ENCODE measurements at regions not wholly inside any gene's neighbourhood (a gene's known extent, or its start where the extent isn't known, plus 50 kb on each side); places are given as distances from the start of the nearest gene placed in this dataset.
"Not testable (repeated sequence)": the region's sequence is repeated elsewhere in the genome, so short reads cannot be mapped to it uniquely, and the experiment has no call there.

DNA sequence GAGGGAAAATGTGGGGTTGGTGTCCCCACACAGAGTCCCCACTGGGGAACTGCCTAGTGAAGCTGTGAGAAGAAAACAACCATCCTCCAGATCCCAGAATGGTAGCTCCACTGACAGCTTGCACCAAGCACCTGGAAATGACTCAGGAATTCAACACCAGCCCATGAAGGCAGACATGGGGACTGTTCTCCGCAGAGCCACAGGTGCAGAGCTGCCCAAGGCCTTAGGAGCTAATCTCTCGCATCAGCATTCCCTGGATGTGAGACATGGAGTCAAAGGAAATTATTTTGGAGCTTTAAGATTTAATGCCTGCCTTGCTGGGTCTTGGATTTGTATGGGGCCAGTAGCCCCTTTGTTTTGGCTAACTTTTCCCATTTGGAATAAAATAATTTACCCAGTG, 367.9 kb downstream of the FAM133A start:
- DNase-seq: no peak

DNA sequence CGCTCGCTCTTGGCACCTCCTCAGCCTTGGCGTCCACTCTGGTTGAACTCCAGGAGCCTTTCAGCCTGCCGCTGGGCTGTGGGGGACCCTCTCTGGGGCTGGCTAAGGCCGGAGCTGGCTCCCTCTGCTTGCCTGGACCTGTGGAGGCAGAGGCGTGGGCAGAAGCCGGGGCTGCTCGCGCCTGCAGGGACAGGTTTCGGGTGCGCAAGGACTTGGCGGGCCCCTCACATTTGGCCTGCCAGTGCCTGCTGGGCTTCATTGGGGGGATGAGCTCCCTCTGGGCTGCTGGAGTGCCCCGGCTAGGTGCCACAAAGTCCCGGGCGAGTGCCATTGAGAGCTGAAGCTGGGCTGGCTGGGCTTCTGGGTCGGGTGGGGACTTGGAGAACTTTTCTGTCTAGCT, 371.7 kb downstream of the FAM133A start:
- DNase-seq: no peak

DNA sequence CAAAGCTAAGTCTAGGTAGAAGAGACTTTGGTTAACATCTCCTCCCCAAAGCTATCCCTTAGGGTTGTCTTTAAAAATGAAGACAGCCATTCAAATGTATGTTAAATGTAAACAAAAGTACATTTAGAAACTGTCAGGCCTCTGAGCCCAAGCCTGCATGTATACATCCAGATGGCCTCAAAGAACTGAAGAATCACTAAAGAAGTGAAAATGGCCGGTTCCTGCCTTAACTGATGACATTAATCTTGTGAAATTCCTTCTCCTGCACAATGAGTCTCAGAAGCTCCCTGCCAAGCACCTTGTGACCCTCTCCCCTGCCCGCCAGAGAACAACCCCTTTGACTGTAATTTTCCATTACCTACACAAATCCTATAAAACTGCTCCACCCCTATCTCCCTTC, 377.9 kb downstream of the FAM133A start:
- DNase-seq: no peak

DNA sequence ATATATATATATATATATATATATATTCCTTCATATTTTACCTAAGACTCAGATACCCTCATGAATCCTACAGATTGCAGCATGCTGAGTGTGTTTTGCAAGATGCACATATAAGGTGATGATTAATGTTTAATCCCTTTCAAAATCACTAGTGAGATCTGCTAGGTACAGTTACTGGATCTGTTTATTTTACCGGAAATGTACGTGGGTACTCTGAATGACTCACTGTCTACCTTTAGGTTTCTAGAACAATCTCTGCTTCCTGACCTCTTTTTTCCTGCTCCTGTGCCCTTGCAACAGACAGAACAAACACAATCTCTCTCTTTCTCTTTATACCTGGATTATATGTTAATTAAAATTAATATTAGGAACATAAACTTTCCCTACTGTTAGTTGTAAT, 379.6 kb downstream of the FAM133A start:
- no peak for DNase-seq

DNA sequence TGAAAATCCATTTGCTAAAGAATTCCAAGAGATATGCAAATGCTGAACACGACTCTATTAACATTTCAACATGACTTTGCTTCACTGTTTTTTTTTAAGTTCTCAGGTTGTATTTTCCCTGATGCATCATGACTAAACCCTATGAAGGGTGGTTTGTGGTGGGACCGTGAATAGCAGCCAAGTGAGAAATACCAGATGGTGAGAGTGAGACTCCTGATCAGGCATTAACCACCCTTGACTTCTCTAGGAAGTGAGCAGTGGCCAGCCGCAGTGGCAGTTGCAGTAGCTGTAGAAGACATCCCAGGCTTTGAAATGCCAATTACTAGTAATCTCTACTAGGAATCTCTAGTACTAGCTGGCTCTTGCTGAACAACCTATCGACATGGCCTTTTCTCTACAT, 383.4 kb downstream of the FAM133A start:
- DNase-seq: no peak

DNA sequence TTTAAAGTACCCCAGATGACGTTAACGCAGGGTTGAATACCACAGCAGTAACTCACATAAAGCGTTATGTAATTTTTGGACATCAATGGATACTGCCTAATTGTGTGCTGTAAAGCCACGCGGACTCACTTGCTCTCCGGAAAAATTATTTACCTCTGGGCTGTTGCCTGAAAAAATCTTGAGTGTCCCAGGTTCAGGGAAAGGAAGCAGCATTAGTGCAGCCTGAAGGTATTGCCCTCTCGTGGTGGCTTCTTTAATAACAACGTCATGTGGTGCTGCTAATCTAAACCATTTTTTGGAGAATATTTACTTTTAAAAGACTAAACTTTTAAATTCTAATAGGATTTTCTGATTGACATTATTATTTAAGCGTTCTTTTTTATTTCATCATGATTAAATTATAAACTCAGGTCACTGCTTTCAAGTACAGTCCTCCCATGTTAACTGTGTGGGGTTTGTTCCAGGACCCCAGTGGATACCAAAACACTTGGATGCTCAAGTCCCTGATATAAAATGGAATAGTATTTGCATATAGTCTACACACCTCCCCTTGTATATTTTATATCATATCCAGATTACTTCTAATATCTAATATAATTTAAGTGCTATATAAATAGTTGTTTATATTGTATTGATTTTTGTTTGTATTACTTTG, 384.8 kb downstream of the FAM133A start:
- peak in 1 of 14 donors; percentile 0 for DNase-seq

DNA sequence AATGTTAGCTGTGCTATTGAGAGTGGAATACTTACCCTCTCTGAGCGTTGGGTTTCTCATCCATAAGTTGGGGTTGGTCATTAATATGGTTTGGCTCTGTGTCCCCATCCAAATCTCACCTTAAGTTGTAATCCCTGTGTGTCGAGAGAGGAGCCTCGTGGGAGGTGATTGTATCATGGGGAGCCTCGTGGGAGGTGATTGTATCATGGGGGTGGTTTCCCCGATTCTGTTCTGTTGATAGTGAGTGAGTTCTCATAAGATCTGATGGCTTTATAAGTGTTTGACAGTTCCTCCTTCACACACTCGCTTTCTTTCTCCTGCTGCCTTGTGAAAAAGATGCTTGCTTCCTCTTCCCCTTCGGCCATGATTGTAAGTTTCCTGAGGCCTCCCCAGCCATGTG, 391.1 kb downstream of the FAM133A start:
- DNase-seq: no peak

DNA sequence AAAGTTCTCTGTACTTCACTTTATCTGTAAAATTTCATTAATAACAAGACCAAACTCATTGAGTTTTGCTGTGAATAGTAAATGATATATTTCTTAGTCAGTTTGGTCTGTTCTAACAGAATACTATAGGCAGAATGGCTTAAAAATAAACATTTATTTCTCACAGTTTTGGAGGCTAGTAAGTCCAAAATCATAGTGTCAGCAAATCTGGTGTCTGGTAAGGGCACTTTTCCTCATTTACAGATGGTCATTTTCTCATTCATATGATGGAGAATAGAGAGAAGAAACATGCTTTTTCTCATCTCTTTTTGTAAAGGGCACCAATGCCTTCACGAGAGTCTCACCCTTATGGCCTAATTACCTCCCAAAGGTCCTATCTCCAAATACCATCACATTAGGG, 415.1 kb downstream of the FAM133A start:
- no peak for DNase-seq

DNA sequence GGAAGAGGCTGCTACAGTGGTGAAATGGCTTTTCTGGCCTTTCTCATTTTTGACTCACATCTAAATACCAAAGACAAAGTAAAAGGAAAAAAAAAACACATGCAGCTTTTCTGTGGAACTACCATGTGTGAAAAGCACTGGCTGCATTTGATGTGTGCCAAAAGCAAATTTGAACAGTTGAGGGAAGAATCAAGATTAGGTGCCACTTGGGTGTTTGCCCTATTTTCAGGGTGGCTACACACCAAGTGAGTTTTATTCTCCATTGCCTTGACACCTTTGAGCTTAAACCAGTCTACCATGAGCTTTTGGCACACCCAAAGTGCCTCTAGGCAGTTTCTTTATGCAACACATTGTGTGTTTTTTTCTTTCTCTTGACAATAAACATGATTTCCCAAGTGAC, 423.9 kb downstream of the FAM133A start:
- DNase-seq: no peak

DNA sequence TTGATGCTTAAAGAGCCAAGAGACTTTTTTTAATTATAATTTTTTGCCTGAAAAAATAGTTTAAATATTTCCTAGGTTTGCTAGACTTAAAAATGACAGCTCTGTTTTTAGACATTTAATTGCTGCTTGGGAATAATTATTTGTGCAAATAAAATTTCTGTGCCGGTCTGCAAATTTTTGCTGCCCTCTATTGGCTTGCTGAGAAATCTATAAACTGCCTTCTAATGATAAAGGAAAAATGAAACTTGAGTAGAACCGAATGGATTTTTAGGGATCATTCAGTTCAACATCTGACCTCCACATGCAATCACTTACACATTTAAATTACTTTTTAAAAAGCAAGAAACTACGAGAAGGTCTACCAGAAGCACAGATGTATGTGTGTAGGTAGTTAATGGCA, 434.0 kb downstream of the FAM133A start:
- no peak for DNase-seq

DNA sequence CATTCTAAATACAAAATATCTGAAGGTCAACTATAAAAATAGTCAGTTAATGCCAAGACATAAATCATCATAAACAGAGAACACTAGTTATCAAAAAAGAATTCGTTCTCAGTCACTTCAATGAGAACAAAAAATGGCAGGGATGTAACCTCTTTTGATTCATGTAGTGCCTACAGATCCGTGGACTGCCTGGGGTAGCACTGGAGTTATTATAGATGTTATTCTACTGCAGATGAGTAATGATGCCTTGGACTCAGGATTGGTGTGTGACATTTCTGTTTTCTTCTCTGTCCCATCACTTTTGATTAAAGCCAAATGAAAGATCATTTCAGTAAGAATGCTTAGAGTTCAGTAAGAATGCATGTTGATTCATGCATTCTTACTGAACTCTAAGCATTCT, 440.4 kb downstream of the FAM133A start:
- DNase-seq: no peak

DNA sequence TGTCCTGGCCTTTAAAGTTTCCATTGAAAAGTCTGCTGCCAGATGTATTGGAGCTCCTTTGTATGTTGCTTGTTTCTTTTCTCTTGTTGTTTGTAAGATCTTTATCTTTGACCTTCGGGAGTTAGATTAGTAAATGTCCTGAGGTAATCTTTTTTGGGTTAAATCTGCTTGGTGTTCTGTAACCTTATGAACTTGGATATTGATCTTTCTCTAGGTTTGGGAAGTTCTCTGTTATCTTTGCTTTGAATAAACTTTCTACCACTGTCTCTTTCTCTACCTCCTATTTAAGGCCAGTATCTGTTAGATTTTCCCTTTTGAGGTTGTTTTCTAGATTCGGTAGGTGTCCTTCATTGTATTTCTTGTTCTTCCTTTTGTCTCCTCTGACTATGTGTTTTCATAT, 447.8 kb downstream of the FAM133A start:
- no peak for DNase-seq

DNA sequence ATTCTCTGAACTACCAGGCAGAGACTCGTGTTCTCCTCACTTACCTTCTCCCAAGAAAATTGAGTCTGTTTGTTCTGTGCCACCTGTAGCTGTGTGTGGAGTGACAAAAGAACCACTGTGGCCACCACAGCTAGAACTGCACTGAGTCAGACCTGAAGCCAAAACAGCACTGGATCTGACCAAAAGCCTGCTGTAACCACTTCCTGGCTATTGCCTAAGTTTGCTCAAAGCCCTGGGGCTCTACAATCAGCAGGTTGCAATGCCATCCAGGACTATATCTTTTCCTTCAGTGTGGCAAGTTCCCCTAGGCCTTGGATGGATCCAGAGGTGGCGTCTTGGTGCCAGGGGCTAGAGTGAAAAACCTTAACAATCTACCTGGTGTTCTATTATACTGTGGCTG, 449.1 kb downstream of the FAM133A start:
- DNase-seq: no peak

DNA sequence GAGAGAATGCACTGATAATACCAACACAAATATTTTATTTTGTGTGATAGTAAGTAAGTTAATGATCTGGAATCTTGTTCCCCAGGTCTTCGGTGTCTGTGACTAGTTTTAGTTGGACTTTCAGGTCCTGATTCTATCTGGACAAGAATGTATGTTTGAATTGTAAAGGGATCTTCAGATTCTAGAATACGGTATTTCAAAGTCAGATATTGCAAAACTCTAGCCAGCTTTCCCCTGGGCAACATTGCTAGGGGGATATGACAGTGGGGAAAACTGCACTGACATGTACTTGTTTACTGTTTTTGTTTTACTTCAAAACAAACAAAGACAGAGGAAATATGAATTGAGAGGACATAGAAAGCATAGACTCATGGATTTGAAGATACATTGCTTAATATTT, 489.0 kb downstream of the FAM133A start:
- no peak for DNase-seq

DNA sequence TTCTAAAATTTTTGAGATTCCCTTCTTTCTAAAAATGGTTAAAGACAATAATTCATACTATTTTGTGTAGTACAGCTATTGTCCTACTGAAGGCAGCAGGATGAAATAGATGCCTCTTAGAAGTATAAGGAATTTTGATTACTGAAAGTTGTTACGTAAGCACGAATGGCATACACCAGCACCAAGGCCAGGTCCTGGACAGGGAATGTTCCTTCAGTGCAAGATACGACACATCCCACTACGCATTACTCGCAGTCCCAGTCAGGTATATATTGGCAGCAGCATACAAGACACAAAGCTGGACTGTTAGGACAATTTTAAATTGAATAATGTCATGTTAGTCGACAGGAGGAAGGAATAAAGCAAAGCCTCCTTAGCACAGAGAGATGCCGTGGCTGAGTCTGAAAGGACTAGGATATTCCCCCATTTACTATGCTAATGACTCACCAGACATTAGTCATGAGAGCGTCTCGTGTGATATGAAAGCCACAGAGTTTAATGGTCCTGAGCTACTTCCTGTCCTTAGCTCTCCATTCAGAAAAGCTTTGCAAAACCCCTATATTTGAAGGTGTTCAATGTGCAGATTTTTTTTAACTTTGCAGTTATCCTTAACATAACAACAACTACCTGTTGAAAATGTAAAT, 504.3 kb downstream of the FAM133A start:
- no peak for DNase-seq

DNA sequence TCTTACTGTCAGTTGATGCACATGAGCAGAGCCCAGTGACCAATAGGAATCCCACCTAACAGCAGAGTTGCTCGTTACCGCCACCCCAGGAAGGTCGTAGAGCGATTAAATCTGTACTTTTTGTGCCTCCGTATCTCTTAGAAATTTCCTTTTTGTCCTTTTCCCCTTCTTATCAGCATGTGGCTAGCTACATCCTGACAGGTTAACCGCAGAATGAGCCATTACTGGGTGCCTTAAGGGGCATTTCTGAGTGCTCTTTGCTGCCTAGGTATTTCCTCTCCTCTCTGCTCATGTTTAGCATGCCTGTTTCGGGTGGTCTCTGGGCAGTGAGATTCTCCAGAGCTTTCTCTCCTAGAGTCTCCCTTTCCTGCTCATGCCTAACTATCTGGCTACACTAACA, 530.5 kb downstream of the FAM133A start:
- no peak for DNase-seq

DNA sequence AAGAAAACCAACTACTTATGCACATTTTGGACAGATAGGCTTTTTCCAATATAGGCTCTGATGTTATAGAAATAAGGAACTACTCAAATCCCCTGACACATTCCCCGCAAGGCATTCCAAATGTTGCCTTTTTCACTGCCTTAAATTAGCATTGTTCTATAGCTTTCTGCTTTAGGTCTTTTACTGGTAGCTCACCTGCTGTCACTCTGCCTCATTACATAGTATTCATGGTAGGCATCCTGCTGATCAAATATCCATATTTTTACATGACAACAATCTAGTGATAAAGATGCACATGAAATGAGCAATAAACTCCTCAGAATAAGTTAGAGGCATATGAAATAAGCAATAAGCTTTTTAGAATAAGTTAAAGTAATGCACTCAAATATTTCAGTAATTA, 542.7 kb downstream of the FAM133A start:
- DNase-seq: no peak

DNA sequence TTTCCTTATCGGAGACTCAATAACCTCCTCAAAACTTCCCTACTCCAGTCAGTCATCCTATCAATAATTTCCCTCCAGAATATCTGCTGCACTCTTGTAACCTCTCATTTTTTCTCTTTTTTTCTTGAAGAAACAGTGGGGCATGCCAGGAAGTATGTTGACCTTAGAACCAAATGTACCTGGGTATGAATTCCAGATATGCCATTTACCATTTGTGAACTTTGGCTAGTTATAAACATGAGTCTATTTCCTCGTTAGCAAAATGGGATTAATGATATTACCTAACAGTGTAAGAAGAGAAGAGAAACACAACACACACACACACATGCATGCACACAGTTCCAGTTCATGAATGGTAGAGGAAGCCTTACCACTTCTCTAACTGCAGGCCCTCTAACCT, 578.2 kb downstream of the FAM133A start:
- no peak for DNase-seq

DNA sequence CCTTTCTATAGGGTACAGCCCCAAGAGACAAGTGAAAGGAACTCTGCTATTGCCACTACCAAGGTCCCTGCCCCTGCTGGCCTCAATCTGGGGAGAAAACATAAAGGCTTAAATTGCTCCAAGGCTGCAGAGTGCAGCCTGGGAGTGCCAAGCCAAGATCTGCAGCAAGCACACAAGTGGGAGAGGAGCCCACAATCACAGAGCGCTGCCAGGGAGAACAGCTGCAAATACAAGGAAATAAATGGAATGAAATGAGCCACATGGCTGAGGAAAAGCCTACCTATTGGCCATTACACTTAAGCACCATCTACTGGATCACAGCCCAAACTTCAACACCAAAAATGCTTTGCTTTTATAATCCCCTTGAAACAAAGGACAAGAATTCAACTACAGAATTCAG, 582.4 kb downstream of the FAM133A start:
- no peak for DNase-seq

DNA sequence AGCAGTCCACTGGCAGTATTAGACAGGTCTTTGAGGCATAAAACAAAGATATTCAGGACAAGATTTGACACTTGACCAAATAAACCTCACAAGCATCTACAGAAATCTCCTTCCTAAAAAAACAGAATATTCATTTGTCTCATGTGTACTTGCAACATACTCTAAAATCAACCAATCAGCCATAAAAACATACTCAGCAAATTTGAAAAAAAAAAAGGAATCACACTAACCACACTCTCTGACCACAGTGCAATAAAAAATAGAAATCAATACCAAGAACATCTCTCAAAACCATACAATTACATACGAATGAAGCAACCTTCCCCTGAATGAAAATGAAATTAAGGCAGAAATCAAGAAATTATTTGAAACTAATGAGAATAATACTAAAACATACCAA, 591.3 kb downstream of the FAM133A start:
- no peak for DNase-seq

DNA sequence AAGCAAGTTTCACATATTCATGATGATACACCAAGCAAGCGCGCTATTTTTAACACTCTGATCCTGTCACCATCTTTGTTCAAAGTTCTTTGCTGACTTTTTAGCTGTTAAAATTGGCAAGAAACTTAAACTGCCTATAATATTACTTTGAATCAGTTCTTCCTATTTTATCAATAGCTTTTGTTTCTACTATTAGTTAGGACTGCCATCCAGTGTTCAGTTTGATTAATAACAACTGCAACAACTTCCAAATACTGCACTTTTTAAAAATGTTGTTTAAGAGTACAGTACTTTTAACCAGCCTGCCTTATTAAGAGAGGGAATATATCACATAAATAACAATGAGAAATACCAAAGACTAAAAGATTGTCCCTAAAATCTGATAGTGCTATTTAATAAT, 614.3 kb downstream of the FAM133A start:
- DNase-seq: no peak

DNA sequence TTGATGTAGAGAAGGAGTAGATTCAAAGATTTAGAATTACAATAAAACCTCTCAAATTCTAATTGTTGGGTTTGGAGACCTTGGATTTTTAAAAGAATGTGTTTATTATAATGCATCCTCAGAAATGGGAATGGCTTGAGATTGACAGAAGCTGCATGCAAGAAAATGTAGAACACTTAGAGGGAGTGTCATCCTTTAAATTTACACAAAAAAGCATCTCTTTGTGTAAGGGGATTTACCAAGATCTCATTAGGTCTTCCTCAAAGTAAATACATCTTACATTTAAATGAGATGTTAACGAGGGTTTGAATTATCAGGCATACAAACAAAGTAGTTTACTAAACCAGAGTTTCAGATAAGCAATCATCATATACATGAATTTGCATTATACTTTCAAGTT, 615.0 kb downstream of the FAM133A start:
- no peak for DNase-seq

DNA sequence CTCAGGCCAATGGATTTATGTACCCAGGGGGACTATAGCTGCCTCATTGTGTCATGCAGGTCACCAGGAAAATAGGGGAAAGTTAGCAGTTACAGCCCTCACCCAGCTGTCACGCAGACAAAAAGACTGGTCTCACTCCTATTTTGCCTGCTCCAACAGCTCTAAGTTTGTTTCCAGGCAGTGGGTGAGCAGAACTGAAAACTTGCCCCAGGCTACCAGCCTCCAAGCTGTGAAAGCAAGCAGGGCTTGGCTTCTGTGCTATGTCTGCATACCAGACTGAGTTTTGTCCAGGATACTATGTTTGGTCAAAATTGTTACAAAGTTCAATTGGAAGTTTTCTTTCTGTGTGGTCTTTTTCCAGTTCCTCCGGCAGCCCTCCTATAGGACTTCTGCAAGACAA, 628.4 kb downstream of the FAM133A start:
- no peak for DNase-seq

DNA sequence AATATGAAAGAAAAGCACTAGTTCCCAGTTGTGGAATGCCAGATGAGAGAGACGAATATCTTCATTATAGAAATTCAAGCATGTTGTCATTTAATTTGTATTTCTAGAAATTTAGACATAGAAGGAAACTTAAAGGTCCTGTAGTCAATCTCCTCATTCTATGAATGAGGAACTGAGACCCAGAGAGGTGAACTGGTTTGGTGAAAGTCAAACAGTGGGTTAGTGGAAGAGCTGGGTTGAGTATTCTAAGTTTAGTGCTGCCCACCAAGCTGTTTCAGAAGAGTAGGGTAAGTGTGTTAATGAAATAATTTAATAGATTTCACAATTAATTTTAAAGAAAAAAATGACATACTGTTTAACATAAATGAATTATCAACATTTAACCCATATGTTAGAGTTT, 655.2 kb downstream of the FAM133A start:
- DNase-seq: no peak

DNA sequence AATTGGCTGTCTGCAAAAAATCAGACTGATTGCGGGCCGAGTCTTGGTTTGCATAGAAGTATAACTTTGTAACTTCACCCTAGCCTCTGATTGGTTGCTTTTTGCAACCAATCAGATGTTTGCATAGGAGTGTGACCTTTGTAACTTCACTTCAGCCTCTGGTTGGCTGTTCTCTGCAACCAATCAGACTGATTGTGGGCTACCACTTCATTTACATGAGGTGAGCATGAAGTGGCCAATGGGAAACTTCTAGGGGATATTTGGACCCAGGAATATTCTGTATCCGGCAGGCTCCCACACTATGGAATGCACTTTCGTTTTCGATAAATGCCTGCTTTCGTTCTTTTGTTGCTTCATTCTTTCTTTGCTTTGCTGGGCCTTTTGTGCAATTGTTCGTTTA, 667.7 kb downstream of the FAM133A start:
- not testable (repeated sequence) for DNase-seq
